ENCODE measurements at regions not wholly inside any gene's neighbourhood (a gene's known extent, or its start where the extent isn't known, plus 50 kb on each side); places are given as distances from the start of the nearest gene placed in this dataset.

DNA sequence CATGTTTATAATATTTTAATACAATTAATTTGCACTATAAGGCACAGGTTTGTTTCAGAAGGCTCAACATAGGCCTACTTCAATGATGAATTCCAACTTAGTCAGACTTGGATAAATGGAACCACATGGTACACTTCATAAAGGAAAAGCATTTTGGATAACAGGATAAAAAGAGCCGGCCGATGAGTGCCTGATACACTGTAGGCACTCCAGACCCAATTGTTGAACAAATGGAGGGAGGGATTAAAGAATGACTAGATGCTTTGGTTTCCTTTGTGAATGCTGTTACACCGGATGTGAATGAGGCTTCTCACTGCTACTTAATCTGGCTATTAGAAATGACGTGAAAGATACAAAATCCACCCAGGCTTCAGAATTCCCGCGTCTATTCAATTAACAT, 104.1 kb upstream of the KCTD1 start:
- no peak for TF ChIP-seq ZFP30 (CRISPR knock-in tag; IDR thresholded peaks at IDR 0.05)
- no peak for TF ChIP-seq ZFP3 (CRISPR knock-in tag; IDR thresholded peaks at IDR 0.05)
- no peak for TF ChIP-seq OSR1 (CRISPR knock-in tag; IDR thresholded peaks at IDR 0.05)
- no peak for TF ChIP-seq ZC3H10 (CRISPR knock-in tag; IDR thresholded peaks at IDR 0.05)
- TF ChIP-seq, protein P1, sequence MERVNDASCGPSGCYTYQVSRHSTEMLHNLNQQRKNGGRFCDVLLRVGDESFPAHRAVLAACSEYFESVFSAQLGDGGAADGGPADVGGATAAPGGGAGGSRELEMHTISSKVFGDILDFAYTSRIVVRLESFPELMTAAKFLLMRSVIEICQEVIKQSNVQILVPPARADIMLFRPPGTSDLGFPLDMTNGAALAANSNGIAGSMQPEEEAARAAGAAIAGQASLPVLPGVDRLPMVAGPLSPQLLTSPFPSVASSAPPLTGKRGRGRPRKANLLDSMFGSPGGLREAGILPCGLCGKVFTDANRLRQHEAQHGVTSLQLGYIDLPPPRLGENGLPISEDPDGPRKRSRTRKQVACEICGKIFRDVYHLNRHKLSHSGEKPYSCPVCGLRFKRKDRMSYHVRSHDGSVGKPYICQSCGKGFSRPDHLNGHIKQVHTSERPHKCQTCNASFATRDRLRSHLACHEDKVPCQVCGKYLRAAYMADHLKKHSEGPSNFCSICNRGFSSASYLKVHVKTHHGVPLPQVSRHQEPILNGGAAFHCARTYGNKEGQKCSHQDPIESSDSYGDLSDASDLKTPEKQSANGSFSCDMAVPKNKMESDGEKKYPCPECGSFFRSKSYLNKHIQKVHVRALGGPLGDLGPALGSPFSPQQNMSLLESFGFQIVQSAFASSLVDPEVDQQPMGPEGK (CRISPR knock-in tag; IDR thresholded peaks at IDR 0.05; ENCODE audit: borderline replicate concordance) = no peak
- no peak for TF ChIP-seq RARB (CRISPR knock-in tag; IDR thresholded peaks at IDR 0.05)
- TF ChIP-seq ARNTL (CRISPR knock-in tag; IDR thresholded peaks at IDR 0.05; ENCODE audit: borderline replicate concordance, low read depth) = no peak
